Natural killer cell (primary cell): ENCODE measurements at regions not wholly inside any gene's neighbourhood (a gene's known extent, or its start where the extent isn't known, plus 50 kb on each side); places are given as distances from the start of the nearest gene placed in this dataset.

ENCODE experiments used
- ATAC-seq, 3 donors: fragments of 150-1000 bp in 2 of 3; fragments of 200-7000 bp in 1 of 3; cut with Tn5 transposase; 1 replicate in 1 of 3; 2 replicates in 2 of 3; pipeline ENCODE4 v1.10.0; 2021; ENCODE audit warnings: mild to moderate bottlenecking in 2 of 3, moderate library complexity in 2 of 3
- DNase-seq, 2 donors: peaks; one replicate each; pipeline versions ENCODE4 v3.0.0 to v3.0.0-alpha.2; 2013 to 2021; ENCODE audit warnings: mixed read lengths in 1 of 2
- H3K27ac ChIP-seq: one replicate; pipeline ENCODE4 v1.5.1; 2013; ENCODE audit warnings: mild to moderate bottlenecking, low read length
- H3K27me3 ChIP-seq: one replicate; pipeline ENCODE4 v1.6.1; 2013; ENCODE audit warnings: low read length; ENCODE audit not compliant: control insufficient read depth, insufficient read depth
- H3K36me3 ChIP-seq: one replicate; pipeline ENCODE4 v1.6.1; 2013; ENCODE audit warnings: low read length; ENCODE audit not compliant: control insufficient read depth, insufficient read depth
- H3K4me1 ChIP-seq: one replicate; pipeline ENCODE4 v1.6.1; 2013; ENCODE audit warnings: low read length; ENCODE audit not compliant: control insufficient read depth, insufficient read depth
- H3K4me3 ChIP-seq: one replicate; pipeline ENCODE4 v1.5.1; 2013; ENCODE audit warnings: low read length
- H3K9me3 ChIP-seq: one replicate; pipeline ENCODE4 v1.6.1; 2013; ENCODE audit warnings: low read length; ENCODE audit not compliant: control insufficient read depth, insufficient read depth
- H3K27ac Mint-ChIP-seq, 2 donors: one replicate each; pipeline ENCODE4 v1.8.0; 2022; ENCODE audit warnings: mild to moderate bottlenecking in 2 of 2, mixed read lengths in 2 of 2, moderate library complexity in 1 of 2
- H3K27me3 Mint-ChIP-seq, 2 donors: one replicate each; pipeline ENCODE4 v1.8.0; 2022; ENCODE audit warnings: low read depth in 2 of 2, mixed read lengths in 2 of 2
- H3K36me3 Mint-ChIP-seq: one replicate; pipeline ENCODE4 v1.8.0; 2022; ENCODE audit warnings: mixed read lengths
- H3K4me1 Mint-ChIP-seq, 2 donors: one replicate each; pipeline ENCODE4 v1.8.0; 2022; ENCODE audit warnings: mixed read lengths in 2 of 2
- H3K4me3 Mint-ChIP-seq: one replicate; pipeline ENCODE4 v1.8.0; 2022; ENCODE audit warnings: mild to moderate bottlenecking, moderate library complexity, mixed read lengths
- H3K9me3 Mint-ChIP-seq, 2 donors: one replicate each; pipeline ENCODE4 v1.8.0; 2022; ENCODE audit warnings: mixed read lengths in 2 of 2
- CTCF ChIP-seq: fragments of 200-600 bp; IDR thresholded peaks from one replicate; pipeline ENCODE4 v1.8.0; 2022; ENCODE audit warnings: antibody characterized with exemption
- WGBS: methylation state at CpG from one replicate; pipeline ENCODE4 v1.1.7; 2013; ENCODE audit warnings: missing lambda C conversion rate; ENCODE audit not compliant: insufficient coverage; 5-methylcytosine and 5-hydroxymethylcytosine counted together
- intact Hi-C: fragments of 100-400 bp; cut with micrococcal nuclease; formaldehyde crosslinking; loops from one replicate; pipeline ENCODE4 v1.14.2; 2022

GRCh38 chr18:78925557-78926242 is 53.9 kb upstream of the SALL3 start:
- no peaks in the 10 kb centered on the region for H3K36me3 Mint-ChIP-seq
- Histone ChIP-seq H3K9me3 (no peaks in the 10 kb centered on the region), H3K27me3 (no peaks in the 10 kb centered on the region), H3K4me1 (no peaks in the 10 kb centered on the region), H3K27ac (no peak overlapping the region), H3K4me3 (no peak overlapping the region), H3K36me3 (no peaks in the 10 kb centered on the region)
- no peaks in the 10 kb centered on the region for H3K4me1 Mint-ChIP-seq
- no peaks in the 10 kb centered on the region for H3K27me3 Mint-ChIP-seq
- ATAC-seq (no peak), DNase-seq (no peak)
- intact Hi-C loops, result no loop called here
- H3K27ac Mint-ChIP-seq, result no peak overlapping the region
- no peak overlapping the region for H3K4me3 Mint-ChIP-seq
- H3K9me3 Mint-ChIP-seq, result no peaks in the 10 kb centered on the region
- TF ChIP-seq CTCF, result no peak
- 96% methylated on average over 52 of the region's 52 CpGs for WGBS

GRCh38 chr18:78926243-78926615 is 53.4 kb upstream of the SALL3 start:
- H3K4me3 Mint-ChIP-seq, result no peak overlapping the region
- no peaks in the 10 kb centered on the region for H3K27me3 Mint-ChIP-seq
- no peak overlapping the region for H3K27ac Mint-ChIP-seq
- Histone ChIP-seq H3K4me3 (no peak overlapping the region), H3K36me3 (no peaks in the 10 kb centered on the region), H3K27me3 (no peaks in the 10 kb centered on the region), H3K27ac (no peak overlapping the region), H3K4me1 (no peaks in the 10 kb centered on the region), H3K9me3 (no peaks in the 10 kb centered on the region)
- TF ChIP-seq CTCF, result no peak
- DNase-seq (no peak), ATAC-seq (no peak)
- WGBS, result 92% methylated on average over 12 of the region's 12 CpGs
- no peaks in the 10 kb centered on the region for H3K36me3 Mint-ChIP-seq
- intact Hi-C loops, result no loop called here
- no peaks in the 10 kb centered on the region for H3K9me3 Mint-ChIP-seq
- H3K4me1 Mint-ChIP-seq, result no peaks in the 10 kb centered on the region

- Histone ChIP-seq H3K27me3 (no peaks in the 10 kb centered on the region), H3K9me3 (no peaks in the 10 kb centered on the region), H3K27ac (no peak overlapping the region), H3K4me1 (no peaks in the 10 kb centered on the region), H3K4me3 (no peak overlapping the region), H3K36me3 (no peaks in the 10 kb centered on the region)
- no peaks in the 10 kb centered on the region for H3K4me1 Mint-ChIP-seq
- TF ChIP-seq CTCF, result no peak
- H3K27ac Mint-ChIP-seq, result no peak overlapping the region
- intact Hi-C loops, result no loop called here
- ATAC-seq (no peak), DNase-seq (no peak)
- no peaks in the 10 kb centered on the region for H3K36me3 Mint-ChIP-seq
- no peaks in the 10 kb centered on the region for H3K27me3 Mint-ChIP-seq
- no peak overlapping the region for H3K4me3 Mint-ChIP-seq
- H3K9me3 Mint-ChIP-seq, result no peaks in the 10 kb centered on the region
- WGBS, result 83% methylated on average over 10 of the region's 10 CpGs
Observed at GRCh38 chr18:78927156-78927555, 52.5 kb upstream of the SALL3 start.

GRCh38 chr18:78927616-78928015 is 52.0 kb upstream of the SALL3 start:
- no peaks in the 10 kb centered on the region for H3K36me3 Mint-ChIP-seq
- ATAC-seq (no peak), DNase-seq (no peak)
- H3K27ac Mint-ChIP-seq, result no peak overlapping the region
- 85% methylated on average over 11 of the region's 11 CpGs for WGBS
- Histone ChIP-seq H3K9me3 (no peaks in the 10 kb centered on the region), H3K4me1 (no peaks in the 10 kb centered on the region), H3K36me3 (no peaks in the 10 kb centered on the region), H3K27ac (no peak overlapping the region), H3K4me3 (no peak overlapping the region), H3K27me3 (no peaks in the 10 kb centered on the region)
- no peak for TF ChIP-seq CTCF
- intact Hi-C loops, result no loop called here
- no peaks in the 10 kb centered on the region for H3K4me1 Mint-ChIP-seq
- H3K27me3 Mint-ChIP-seq, result no peaks in the 10 kb centered on the region
- H3K4me3 Mint-ChIP-seq, result no peak overlapping the region
- H3K9me3 Mint-ChIP-seq, result no peaks in the 10 kb centered on the region
